NOMO-1 (cell line): ENCODE measurements at regions not wholly inside any gene's neighbourhood (a gene's known extent, or its start where the extent isn't known, plus 50 kb on each side); places are given as distances from the start of the nearest gene placed in this dataset.

Source experiments
- DNase-seq, 2 experiments: peaks; one replicate each; lab custom pipeline; 2025; ENCODE audit not compliant: unreplicated experiment in 2 of 2; lab: John Stamatoyannopoulos, UW

DNA sequence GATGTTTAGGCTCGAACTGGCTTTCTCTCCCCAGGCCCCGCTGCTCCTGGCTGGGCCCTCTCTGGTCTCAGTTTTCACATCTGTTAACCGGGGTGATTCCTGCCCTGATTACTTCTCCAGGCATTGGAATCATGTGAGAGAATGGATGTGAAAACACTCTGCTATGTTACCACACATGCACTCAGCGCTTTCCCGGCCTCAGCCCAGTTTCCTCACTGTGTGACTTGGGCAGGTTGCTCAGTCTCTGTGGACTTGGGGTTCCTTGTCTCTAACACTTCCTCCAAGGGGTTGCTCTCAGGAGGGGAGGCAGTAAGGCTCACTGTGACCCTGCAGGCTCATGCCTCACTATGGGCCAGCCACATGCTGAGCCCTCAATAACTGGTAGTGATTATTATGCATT lies 230.4 kb upstream of the HS6ST1 start:
- DNase-seq = no peak

DNA sequence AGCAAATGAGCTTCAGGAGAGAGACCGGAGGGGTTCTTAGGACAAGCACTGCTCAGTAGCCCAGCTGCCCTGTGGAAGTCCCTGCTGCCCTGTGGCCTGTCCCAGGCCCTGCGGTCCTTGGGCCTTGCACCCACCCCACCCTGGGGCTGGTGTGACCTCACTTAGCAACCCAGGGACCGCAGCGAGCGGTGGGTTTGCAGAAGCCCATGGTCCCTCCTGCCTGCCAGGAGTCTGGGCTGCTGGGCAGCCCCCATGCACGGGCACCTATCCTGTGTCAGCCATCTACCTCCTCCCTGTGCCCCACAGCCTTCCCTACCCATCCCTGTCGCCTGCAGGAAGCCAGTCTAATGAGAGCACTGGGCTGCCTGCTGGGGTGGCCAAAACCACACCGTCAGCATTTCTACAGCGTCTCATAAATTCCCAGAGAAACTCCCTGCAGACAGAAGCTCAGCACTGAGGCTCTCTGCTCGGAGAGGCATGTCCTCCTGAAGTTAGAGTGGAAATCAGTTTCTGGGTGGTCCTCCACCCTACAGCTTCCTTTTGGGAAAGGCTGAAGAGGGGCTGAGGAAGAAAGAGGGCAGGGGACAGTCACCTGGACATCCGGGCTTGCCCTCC lies 231.1 kb upstream of the HS6ST1 start:
- no peak for DNase-seq

DNA sequence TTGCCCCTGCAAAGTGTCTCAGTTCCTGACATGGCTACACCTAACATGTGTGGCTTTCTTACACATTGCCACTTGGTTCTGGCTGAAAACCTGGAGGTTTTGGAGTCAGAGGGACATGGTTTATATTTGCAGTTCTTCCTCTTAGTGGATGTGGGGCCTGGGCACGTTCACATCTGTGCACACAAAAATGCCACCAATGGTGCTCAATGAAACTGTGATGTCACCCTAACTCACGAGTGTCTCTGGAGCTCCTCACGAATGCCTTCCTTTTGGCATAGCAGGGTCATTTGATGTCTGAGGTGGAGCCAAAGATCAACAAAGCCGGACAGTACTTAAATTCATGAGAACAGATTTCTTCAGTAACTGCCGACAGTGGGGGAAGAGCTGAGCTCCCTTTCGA lies 231.7 kb upstream of the HS6ST1 start:
- no peak for DNase-seq

DNA sequence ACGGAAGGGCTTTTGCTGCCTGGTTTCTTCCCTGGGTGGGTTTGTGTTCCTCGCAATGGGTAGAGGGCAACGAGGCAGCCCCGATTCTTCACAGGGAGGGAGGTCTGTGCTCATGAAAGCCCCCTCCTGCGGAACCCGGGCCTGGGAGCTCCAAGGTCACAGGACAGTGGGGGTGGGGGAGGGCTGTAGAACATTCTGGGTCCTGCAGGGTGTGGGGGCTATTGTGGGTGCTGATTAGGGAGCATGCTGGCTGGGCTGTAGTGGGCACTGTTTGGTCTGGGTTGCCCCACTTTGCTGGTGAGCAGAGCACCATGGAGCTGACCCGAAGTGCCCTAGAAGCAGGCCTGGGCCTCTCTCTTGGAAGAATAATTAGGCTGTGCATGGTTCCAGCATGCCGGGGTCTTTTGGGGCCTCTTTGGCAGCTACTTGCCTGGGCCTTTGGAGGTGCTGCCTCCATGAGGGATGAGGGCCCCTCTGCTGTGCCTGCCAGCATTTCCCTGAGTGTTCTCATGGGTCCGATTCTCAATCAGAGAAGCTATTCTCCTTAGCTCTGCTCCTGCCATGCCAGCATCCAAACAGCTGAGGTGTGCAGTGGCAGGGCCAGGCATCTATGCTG lies 232.2 kb upstream of the HS6ST1 start:
- no peak for DNase-seq

DNA sequence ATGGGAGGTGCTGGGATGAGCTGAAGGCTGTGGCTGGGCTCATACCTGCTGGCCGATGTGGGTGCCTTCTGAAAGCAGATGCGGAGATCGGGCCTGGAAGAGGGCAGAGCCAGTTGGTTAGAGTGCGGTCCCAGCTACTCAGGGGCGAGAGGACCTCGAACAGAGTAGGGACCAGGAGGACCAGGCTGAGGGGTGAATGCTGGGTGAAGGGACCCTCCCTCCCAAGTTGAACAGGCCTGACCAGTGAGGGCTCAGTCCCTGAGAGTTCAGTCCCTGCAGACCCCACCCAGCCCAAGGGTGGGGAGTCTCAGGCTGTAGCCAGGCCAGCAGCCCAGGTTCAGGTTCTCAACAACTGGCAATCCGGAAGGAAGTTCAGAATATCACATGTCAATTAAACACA lies 232.8 kb upstream of the HS6ST1 start:
- DNase-seq = no peak

DNA sequence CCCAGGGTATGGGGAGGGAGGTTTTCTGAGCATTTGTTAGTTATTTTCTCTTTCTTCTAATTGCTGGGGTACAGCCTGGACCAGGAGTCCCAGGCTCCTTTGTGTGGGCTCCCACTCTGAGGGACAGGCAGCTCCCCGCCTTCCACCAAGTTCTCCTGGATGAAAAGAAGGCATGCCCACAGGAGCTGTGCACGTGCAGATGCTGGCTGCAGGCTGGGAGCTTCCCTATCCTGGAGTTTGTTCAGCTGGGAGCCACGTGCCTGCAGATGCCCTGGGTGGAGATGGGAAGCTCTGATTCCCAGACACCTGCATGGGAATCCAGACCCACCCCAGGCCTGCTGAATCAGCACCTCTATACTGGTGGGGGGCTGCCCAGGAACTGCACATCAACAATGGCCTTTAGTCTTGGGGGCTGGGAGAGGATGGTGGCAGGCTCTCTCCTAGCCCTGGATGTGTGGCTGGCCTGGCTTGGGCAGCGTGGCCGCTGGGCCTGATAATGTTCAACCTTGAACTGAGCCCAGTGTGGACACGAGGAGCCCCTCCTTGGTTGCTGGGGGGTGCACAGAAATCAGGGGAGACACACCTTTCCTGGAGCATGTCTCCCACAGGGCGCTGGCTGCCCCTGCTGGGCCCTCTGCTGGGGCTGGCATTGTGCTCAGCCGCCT lies 233.6 kb upstream of the HS6ST1 start:
- no peak for DNase-seq

DNA sequence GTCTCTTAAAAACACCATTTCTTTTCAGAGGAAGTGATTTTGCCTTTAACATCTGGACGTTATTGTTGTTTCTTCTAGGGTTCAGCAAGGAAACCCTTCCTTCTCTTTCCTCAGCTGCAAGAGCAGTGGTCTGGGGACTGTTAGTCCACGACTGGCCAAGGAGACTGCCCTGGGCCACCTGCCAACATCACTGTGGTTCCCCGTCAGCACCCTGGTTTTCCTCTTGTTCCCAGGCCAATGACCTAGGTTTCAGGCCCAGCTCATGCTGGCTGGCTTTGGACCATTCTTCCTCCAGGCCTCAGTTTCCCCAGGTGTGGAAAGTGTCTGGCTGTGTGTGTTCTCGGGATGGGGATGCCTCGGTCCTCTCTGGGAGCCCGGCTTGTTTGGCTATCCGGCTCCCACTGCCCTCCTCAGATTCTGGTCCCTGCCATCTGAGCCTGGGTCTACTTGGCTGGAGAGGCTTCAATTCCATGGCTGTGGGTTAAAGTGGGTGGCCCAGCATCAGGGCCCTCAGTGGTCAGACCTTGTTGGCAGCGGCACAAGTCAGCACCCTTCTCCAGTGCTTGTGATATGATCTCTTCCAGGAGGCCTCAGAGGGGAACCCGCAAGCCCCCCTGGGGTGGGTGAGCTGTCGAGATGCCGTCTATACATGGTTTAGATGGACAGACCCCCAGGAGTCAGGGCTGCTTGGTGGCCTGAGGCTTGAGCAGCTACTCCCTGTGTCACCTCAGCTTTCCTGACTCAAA lies 234.3 kb upstream of the HS6ST1 start:
- no peak for DNase-seq

DNA sequence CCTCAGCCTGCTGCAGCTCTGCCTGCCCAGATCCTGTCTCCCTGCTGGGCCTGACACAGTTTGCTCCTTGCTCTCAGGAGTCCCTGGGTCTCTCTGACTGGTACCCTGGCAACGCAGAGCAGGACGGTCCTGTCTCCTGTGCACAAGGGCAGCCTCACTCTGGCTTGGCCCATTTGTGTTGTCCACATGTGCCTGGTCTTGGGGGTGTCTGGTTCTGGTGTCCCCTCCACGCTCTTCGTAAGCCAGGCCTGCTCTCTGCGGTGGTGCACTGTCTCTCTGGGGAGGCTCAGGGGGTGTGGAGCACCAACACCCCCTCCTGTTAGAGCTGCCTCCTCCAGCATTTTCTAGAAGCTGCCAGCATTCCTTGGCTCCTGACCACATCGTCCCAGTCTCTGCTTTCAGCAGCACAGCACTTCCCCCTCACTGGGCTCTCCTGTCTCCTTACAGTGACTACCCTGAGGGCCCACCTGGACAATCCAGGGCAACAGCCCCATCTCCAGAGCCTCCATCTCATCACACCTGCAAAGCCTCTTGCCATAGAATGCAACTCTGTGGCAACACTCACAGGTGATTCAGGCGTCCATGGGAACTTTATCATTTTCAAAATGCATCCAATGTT lies 235.6 kb upstream of the HS6ST1 start:
- no peak for DNase-seq

DNA sequence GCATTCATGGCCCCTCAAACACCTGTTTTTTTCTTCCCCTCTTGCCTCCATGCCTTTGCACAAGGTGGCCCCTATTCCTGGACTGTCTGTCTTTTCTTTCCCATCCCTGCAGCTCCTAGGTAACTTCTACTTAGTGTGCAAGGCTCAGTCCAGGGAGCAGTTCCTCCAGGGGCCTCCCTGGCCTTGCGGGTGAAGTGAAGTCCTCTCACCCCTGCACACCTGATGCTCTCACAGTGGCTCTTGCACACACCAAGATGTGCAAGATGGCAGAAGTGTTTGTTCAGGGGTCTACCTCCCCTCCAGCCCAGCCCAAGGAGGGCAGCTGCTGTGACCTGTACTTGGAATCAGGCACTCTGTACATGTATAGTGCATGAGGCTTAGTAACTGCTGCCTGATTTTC lies 236.8 kb upstream of the HS6ST1 start:
- DNase-seq = no peak

DNA sequence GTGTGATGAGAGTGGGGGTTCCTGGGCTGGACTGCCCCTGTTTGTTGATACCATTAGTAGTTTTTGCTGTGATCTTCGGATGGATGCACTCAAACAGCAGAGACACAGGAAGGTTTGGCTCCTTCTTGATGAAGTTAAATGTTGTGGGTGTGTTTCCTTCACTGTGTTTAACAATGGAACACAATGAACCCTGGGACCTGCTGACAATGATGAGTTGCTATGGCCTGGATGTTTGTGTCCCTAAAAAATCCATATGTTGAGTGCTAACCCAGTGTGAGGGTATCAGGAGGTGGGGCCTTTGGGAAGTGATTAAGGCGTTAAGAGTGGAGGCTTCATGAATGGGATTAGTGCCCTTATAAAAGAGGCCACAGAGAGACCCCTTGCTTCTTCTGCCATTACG lies 237.4 kb upstream of the HS6ST1 start:
- no peak for DNase-seq

DNA sequence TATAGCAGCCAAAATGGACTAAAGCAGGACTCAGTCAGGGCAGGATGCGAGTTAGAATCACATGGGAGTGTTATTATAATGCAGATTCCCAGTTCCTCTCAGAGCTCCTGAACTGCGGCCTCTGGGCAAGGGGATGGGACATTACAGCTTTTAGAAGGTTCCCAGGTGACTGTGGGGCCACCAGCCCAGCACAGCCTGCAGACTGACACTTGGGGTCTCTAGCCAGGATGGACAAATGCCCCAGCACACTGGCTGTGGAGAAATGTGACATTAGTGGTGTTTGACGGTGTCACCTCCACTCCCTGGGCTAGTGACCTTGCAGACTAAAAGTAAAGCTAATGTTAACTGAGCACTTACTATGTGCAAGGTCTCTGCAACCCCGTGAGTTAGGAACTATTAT lies 238.0 kb upstream of the HS6ST1 start:
- DNase-seq = no peak

DNA sequence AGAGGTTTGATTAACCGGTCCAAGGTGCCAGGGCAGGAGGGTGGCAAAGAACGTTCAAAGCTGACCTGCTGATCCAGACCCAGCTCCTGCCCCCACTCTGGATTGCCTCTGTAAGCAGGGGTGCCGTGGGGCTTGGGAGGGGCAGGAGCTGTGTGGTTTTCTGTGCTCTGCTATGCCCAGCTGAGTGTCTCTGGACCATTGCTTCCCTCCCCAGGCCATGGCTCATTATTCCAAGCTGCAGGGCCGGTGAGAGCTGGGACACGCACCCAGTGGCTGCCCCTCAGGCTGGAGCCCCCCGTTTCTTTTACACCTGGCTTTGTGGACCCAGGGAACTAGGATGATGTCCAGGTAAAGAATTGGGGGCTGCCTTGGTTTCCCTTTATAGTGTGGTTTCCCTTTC lies 238.4 kb upstream of the HS6ST1 start:
- no peak for DNase-seq

DNA sequence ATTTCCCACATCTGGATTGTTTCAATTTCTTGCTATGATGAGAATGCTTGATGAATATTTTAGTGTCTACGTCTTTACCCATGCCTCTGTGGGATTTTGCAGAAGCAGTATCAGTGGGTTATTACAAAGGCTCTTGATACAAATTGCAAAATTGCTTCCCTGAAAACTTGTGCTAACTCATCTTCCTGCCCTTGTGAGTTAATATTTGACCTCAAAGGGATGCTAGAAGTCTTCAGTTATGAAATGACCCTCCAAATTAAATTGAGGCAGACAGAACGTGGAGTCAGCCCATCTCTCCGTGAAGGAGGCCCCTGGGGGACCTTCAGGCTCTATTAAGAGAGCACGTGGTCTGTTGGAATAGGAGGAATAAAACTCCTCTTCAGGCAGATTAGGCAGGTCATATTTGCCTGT lies 239.2 kb upstream of the HS6ST1 start:
- DNase-seq = peak; percentile 56 to 81

DNA sequence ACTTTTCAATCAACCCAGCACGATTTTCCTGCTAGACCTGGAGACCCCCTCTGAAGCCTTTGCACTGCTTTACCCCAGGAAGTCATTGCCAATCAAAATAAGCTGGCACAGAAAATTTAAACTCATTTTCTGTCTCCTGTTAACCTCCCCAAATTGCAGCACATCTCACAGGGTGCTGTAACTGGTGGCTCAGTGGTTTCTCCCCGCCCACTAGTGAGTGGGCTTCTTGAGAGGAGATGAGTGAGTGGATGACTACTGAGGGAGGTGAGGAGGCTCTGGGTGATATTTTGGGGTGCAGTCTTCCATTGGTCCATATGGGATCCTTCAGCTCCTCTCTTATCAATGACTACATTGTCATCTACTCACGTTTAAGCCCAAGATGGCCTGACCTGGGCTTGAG lies 239.8 kb upstream of the HS6ST1 start:
- no peak for DNase-seq

DNA sequence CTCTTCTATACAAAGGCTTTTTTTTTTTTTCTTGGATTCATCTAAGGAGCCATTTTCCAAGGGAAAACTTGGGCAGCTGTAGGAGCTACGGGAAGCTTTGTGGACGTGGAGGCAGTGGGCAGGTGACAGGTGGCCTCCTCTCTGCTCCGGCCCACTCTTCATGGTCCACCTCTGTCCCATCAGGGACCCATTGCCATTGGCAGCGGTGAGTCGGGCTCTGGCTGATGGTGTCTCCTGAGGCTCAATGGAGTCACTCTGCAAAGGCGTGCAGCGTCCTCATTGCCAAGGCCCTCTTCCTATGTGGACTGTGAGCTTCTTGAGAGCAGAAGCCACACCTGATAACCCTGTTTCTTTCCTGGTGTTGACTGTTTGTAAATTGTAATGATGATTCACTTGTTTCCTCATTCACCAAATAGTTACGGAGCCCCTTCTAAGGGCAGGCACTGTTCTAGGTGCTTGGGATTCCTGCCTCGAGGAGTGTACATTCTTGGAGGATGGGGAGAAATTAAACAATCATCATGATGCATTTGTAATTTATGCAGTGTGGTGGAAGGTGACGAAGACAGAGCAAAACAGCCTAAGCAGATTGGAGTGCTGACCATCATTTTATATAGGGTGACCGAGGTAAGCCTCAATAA lies 240.3 kb upstream of the HS6ST1 start:
- DNase-seq = no peak

DNA sequence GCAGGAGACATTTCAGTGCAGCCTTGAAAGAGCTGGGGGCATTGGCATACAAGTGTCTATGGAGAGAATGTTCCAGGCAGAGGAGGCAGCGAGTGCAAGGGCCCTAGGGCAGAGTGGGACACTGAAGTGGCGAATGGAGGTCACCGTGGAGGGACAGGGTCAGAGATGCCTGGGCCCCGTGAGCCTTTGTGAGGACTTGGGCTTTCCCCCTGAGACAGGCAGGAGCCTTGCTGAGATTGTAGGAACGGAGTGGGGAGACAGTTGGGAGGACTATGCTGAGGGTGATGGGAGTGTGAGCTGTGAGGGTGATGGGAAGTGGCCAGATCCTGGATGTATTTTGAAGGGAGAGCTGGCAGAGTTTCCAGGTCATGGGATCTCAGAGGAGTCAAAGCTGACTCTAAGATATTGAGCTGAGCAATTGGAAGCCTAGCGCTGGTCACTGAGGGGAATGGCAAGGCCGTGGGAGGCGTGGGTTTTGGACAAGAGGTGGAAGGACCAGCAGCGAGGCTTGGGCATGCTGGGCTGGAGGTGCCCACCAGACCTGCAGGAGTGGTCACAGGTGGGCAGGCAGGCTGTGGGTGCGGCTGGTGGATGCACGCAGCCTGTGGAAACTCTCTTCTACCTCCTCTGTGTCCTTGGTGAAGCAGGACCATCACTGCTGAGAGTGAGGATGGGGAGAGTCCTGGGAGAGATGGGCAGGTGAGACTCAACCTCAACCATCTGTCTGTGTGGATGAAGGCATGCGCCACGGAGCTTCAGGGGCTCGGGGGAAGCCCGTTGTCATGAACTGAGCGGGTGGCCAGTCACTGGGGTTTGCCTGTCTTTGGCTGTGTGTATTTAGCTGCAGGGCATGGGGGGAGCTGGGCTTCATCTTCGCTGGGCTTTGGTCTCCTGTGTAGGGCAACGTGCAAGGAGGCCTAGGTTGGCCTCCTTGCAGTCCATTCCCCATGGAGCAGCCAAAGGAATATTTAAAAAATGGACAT lies 241.2 kb upstream of the HS6ST1 start:
- DNase-seq = no peak

DNA sequence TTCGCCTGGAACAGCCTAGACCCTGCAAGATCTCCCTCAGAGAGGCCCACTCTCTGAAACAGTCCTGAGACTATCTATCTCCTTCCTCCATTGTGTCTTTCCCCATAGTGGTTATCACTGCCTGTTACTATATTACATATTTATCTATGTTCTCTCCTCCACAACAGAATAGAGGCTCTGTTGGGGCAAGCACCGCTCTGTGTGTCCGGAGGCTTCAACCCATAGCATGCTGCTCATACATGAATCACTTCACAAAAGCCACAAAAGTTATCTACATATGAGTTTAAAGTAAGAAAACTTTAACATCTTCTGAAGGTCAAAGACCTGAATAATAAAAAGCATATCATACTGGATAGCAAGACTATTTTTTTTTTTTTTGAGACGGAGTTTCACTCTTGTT lies 242.1 kb upstream of the HS6ST1 start:
- DNase-seq = no peak

DNA sequence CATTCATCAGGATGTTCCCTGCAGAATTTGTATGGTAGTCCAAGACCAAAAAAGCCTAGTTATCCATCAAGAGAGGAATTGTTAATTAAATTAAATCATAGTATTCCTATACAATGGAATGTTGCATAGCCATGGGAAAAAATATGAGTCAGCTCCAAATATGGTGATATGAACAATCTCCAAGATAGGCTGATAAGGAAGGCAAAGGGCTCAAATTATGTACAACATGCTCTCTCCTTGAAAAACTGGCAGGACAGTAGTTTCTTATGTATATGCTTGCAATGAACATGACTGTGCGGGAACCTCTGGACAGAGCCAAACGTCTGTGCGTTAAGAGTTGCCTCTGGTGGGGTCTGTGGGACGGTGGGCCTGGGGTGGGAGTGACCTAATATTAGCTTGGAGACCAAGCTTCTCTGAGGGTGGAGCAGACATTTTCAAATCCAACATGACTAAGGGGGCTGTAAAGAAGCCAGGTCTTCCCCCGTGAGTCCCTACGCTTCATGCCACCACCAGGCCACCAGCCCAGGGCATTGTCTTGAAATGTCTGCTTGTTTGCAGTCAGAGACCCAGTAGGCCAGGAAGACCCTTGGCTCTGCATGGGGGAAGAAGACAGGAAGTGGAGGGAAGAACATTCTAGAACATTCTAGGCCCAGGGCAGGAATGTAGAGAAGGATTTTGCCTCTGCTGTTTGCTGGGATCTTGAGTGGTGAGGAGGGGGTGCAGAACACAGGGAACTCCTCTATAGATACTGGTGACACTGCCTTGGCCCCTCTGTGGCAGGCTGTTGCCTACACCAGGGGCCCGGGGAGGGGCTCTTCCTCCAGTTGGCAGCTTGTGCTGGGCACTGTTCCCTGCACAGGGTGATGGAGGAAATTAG lies 244.0 kb upstream of the HS6ST1 start:
- DNase-seq = no peak

DNA sequence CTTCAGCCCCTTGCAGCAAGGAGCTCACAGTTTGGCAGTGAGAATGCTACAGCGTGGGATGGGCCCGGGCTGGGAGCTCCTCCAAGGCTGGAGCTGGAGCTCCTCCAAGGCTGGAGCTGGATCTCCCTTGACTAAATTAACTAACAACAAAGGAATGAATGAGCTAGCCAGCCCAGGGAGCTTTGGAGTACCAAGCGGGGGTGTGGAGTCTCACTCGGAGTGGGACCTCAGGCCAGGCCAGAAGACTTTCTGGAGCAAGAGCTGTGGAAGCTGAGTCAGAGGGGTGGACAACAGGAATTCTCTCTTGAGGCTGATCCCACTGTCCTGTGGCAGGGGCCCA lies 244.7 kb upstream of the HS6ST1 start:
- no peak for DNase-seq
